ENCODE measurements at regions not wholly inside any gene's neighbourhood (a gene's known extent, or its start where the extent isn't known, plus 50 kb on each side); places are given as distances from the start of the nearest gene placed in this dataset.

DNA sequence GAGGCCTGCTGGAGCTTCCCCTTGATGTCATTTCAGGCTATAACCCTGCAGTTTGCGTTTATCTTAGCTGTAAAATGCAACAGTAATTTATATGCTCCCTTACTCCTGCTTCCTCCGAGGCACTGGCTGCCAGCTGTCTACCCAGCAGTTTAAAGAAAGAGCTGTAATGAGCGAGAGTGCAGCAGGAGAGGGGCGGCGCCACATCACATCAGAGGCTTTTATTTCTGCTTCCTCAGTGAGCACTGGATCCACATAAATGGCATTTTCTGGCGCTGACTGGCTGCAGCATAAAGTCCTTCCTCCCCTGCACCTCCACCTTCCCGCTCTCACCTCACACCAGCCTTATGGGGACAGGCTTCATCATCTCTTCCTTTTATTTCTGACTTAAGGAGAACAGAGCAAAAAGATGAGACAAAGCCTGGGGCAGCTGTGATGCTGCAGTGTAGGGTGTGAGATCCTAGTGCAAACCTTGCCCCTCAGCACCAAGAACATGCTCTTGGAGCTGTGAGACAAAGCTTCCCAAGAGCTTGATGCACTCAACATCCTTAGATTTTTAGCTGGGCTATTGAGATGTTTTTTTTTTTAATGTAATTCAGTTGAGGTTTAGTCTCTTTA is 829.6 kb upstream of the ZNF608 start:
- WGBS, 2 donors: 22 to 38% methylated on average over 7 of the region's 7 CpGs
- intact Hi-C loops (cut with DNase I; ENCODE audit: low total_unique reads): no loop called here

DNA sequence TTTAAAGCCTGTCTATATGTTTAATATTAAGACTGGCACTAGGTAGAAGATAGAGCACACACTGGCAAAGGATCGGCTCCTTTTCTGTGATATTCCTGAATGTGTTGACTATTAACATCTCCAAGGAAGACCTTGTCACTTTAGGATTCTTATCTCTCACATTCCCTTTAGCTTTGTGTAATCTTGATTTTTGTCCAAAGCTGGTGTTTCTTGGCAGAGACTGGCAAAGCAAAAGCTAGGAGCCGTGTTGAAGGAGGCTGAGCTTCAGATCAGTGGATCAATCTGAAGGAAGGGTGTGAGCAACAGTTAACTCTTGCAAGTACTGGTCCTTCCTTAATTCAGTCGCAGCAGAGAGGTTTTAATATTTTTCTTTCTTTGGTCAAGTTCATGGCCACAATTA is 830.4 kb upstream of the ZNF608 start:
- 49 to 53% methylated on average over 3 of the region's 3 CpGs for WGBS, 2 donors
- no peak for DNase-seq (ENCODE audit: low spot score in 2 of 2)
- intact Hi-C loops (cut with DNase I; ENCODE audit: low total_unique reads): no loop called here
- H3K4me3 ChIP-seq (ENCODE audit: low read depth, poor library complexity, severe bottlenecking): no peak overlapping the region
- TF ChIP-seq, protein P1, sequence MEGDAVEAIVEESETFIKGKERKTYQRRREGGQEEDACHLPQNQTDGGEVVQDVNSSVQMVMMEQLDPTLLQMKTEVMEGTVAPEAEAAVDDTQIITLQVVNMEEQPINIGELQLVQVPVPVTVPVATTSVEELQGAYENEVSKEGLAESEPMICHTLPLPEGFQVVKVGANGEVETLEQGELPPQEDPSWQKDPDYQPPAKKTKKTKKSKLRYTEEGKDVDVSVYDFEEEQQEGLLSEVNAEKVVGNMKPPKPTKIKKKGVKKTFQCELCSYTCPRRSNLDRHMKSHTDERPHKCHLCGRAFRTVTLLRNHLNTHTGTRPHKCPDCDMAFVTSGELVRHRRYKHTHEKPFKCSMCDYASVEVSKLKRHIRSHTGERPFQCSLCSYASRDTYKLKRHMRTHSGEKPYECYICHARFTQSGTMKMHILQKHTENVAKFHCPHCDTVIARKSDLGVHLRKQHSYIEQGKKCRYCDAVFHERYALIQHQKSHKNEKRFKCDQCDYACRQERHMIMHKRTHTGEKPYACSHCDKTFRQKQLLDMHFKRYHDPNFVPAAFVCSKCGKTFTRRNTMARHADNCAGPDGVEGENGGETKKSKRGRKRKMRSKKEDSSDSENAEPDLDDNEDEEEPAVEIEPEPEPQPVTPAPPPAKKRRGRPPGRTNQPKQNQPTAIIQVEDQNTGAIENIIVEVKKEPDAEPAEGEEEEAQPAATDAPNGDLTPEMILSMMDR (IDR thresholded peaks at IDR 0.05): no peak
- TF ChIP-seq POLR2A (IDR thresholded peaks at IDR 0.05): no peak

More for the DNA sequence above, 829.6 kb upstream of the ZNF608 start:
- no peak for DNase-seq (ENCODE audit: low spot score in 2 of 2)
- H3K4me3 ChIP-seq (ENCODE audit: low read depth, poor library complexity, severe bottlenecking): no peak overlapping the region
- TF ChIP-seq, protein P1 (IDR thresholded peaks at IDR 0.05): no peak
- no peak for TF ChIP-seq POLR2A (IDR thresholded peaks at IDR 0.05)

DNA sequence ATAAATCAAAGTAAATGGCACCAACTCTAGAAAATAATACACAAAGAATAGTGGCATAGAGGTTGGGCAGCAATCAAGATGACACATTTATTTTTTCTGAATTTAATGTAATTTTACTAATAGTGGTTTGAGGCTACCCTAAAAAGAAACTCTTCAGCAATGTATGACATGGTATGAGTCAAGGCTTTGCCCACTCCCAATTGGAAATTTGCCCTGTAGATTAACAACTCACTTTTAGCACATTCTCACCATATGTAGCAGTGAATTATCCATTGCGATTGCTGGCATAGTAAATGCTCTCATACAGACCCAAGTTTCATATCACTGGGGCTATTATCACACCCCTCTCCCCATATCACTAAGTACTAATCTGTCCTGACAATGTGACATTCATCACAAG is 832.1 kb upstream of the ZNF608 start:
- TF ChIP-seq, protein P1 (IDR thresholded peaks at IDR 0.05): no peak
- no peak for TF ChIP-seq POLR2A (IDR thresholded peaks at IDR 0.05)
- 52 to 97% methylated on average over 1 of the region's 1 CpG for WGBS, 2 donors
- intact Hi-C loops (cut with DNase I; ENCODE audit: low total_unique reads): no loop called here
- H3K4me3 ChIP-seq (ENCODE audit: low read depth, poor library complexity, severe bottlenecking): no peak overlapping the region
- no peak for DNase-seq (ENCODE audit: low spot score in 2 of 2)

DNA sequence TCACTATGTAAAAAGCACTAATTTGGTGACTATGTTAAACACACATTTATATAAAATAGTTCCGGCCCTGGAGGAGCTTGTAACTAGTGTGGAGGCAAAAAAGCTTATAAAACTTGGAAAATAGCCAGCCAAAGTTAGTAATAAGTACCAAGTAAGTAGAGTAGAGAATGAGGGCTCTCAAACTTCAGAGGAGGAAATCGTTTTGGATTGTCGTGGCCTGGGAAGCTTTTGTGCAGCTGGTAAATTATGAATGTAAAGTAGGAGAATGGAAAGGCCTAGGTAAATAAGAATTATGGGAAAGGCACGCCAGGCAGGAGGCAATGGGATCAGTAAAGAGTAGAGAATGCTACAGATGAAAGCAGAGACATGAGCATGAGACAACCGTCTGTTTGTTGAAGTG is 832.7 kb upstream of the ZNF608 start:
- intact Hi-C loops (cut with DNase I; ENCODE audit: low total_unique reads): no loop called here
- 80 to 89% methylated on average over 5 of the region's 5 CpGs for WGBS, 2 donors
- H3K4me3 ChIP-seq (ENCODE audit: low read depth, poor library complexity, severe bottlenecking): no peak overlapping the region
- DNase-seq (ENCODE audit: low spot score in 2 of 2): no peak
- TF ChIP-seq POLR2A (IDR thresholded peaks at IDR 0.05): no peak
- TF ChIP-seq, protein P1 (IDR thresholded peaks at IDR 0.05): no peak

DNA sequence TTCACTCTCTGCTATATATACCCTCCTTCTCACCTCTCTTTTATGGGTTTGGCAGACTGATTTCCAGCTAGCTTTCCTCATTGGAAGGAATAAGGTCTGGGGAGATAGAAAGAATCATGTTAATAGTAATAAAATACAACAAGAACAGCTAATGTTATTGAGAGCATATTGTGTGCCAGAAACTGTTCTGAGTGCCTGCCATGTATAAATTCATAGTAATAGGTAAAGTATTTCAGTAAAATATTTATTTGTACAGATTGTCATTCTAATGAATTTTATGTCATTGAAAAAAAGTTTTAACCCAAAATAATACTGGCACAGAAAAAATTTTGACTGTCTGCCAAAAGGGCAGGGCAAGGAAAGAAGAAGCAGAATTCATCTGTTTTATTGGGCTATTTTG is 834.9 kb upstream of the ZNF608 start:
- no peak for TF ChIP-seq POLR2A (IDR thresholded peaks at IDR 0.05)
- TF ChIP-seq, protein P1 (IDR thresholded peaks at IDR 0.05): no peak
- no peak overlapping the region for H3K4me3 ChIP-seq (ENCODE audit: low read depth, poor library complexity, severe bottlenecking)
- intact Hi-C loops (cut with DNase I; ENCODE audit: low total_unique reads): no loop called here
- DNase-seq (ENCODE audit: low spot score in 2 of 2): no peak

DNA sequence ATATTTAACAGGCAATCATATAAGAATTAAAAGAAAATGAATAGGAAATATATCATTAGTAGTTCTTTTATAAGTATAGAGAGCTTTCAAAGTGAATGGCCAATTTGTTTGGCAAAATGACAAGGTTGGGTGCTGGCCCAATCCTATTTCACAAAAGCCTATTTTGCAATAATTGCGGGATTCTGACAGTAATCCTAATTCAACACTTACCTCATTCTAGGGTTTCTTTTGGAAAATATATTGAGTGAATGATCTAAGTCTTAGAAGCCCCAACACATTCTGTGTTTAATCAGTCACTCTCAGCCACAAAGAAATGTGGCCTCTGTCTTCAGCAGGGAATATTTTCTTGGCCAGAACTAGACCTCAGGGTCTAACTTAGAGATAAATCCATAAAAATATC is 835.9 kb upstream of the ZNF608 start:
- peak in 1 of 2 donors; percentile 24 for DNase-seq (ENCODE audit: low spot score in 2 of 2)
- TF ChIP-seq, protein P1 (IDR thresholded peaks at IDR 0.05): no peak
- TF ChIP-seq POLR2A (IDR thresholded peaks at IDR 0.05): no peak
- intact Hi-C loops (cut with DNase I; ENCODE audit: low total_unique reads): no loop called here
- WGBS, 2 donors: 58 to 62% methylated on average over 1 of the region's 1 CpG
- H3K4me3 ChIP-seq (ENCODE audit: low read depth, poor library complexity, severe bottlenecking): no peak overlapping the region

Data from lower leg skin (tissue), 4 donors.